NCI-H510A treated with DMSO at 0.1 percent for 48 hours (cell line): ENCODE measurements at regions not wholly inside any gene's neighbourhood (a gene's known extent, or its start where the extent isn't known, plus 50 kb on each side); places are given as distances from the start of the nearest gene placed in this dataset.
"Not testable (repeated sequence)": the region's sequence is repeated elsewhere in the genome, so short reads cannot be mapped to it uniquely, and the experiment has no call there.

Experiments used
- DNase-seq: peaks from one replicate; lab custom pipeline; 2025; lab: John Stamatoyannopoulos, UW

GRCh38 chr18:8991155-8991554 lies 111.3 kb upstream of the NDUFV2 start:
- no peak for DNase-seq

- DNase-seq: not testable (repeated sequence)
These were observed 110.0 kb upstream of the NDUFV2 start for GRCh38 chr18:8992500-8992899.

GRCh38 chr18:8994603-8995002 lies 107.9 kb upstream of the NDUFV2 start:
- DNase-seq: no peak

- DNase-seq: no peak
These were observed 107.4 kb upstream of the NDUFV2 start for GRCh38 chr18:8995096-8995495.

- DNase-seq: no peak
These were observed 105.6 kb upstream of the NDUFV2 start for GRCh38 chr18:8996771-8997432.

GRCh38 chr18:8997634-8998033 lies 104.9 kb upstream of the NDUFV2 start:
- no peak for DNase-seq

GRCh38 chr18:8998481-8999217 lies 103.8 kb upstream of the NDUFV2 start:
- DNase-seq: no peak

GRCh38 chr18:8999872-9000271 lies 102.6 kb upstream of the NDUFV2 start:
- DNase-seq: no peak

- DNase-seq: no peak
These were observed 101.8 kb upstream of the NDUFV2 start for GRCh38 chr18:9000733-9001132.

- DNase-seq: no peak
These were observed 101.3 kb upstream of the NDUFV2 start for GRCh38 chr18:9001209-9001608.

GRCh38 chr18:9003406-9004100 lies 98.9 kb upstream of the NDUFV2 start:
- no peak for DNase-seq

- not testable (repeated sequence) for DNase-seq
These were observed 98.2 kb upstream of the NDUFV2 start for GRCh38 chr18:9004308-9004707.

GRCh38 chr18:9007700-9008099 lies 94.8 kb upstream of the NDUFV2 start:
- DNase-seq: not testable (repeated sequence)

GRCh38 chr18:9008200-9008708 lies 94.2 kb upstream of the NDUFV2 start:
- no peak for DNase-seq

GRCh38 chr18:9008709-9009635 lies 93.5 kb upstream of the NDUFV2 start:
- no peak for DNase-seq

GRCh38 chr18:9009703-9010488 lies 92.6 kb upstream of the NDUFV2 start:
- DNase-seq: no peak

GRCh38 chr18:9011431-9011830 lies 91.1 kb upstream of the NDUFV2 start:
- DNase-seq: no peak

GRCh38 chr18:9013926-9014373 lies 88.5 kb upstream of the NDUFV2 start:
- no peak for DNase-seq

GRCh38 chr18:9015689-9016088 lies 86.8 kb upstream of the NDUFV2 start:
- DNase-seq: no peak

- DNase-seq: no peak
These were observed 85.8 kb upstream of the NDUFV2 start for GRCh38 chr18:9016633-9017166.
